Osteocyte (in vitro differentiated cells): ENCODE measurements at regions not wholly inside any gene's neighbourhood (a gene's known extent, or its start where the extent isn't known, plus 50 kb on each side); places are given as distances from the start of the nearest gene placed in this dataset.

Experiments
- DNase-seq: peaks from one replicate; pipeline ENCODE4 v3.0.0; 2021; ENCODE audit warnings: mixed read lengths; ENCODE audit not compliant: unreplicated experiment; ENCODE audit errors: extremely low spot score
- H3K27ac Mint-ChIP-seq: one replicate; pipeline ENCODE4 v1.8.0; 2021; ENCODE audit warnings: mild to moderate bottlenecking, mixed read lengths; ENCODE audit not compliant: unreplicated experiment
- H3K27me3 Mint-ChIP-seq: one replicate; pipeline ENCODE4 v1.8.0; 2021; ENCODE audit warnings: mixed read lengths; ENCODE audit not compliant: unreplicated experiment
- H3K36me3 Mint-ChIP-seq: one replicate; pipeline ENCODE4 v1.8.0; 2021; ENCODE audit warnings: mixed read lengths; ENCODE audit not compliant: unreplicated experiment
- H3K4me1 Mint-ChIP-seq: one replicate; pipeline ENCODE4 v1.8.0; 2021; ENCODE audit warnings: mixed read lengths; ENCODE audit not compliant: unreplicated experiment
- H3K4me3 Mint-ChIP-seq: one replicate; pipeline ENCODE4 v1.8.0; 2021; ENCODE audit warnings: mild to moderate bottlenecking, moderate library complexity, mixed read lengths; ENCODE audit not compliant: unreplicated experiment
- H3K9me3 Mint-ChIP-seq: one replicate; pipeline ENCODE4 v1.8.0; 2021; ENCODE audit warnings: mixed read lengths; ENCODE audit not compliant: unreplicated experiment
- TF ChIP-seq, protein P1 (sequence below): fragments of 200-600 bp; sonication (generic); IDR thresholded peaks from 2 replicates; pipeline ENCODE4 v1.5.0; 2021; ENCODE audit warnings: antibody characterized with exemption, mild to moderate bottlenecking, moderate library complexity

GRCh38 chr3:106197532-106198194 lies 328.9 kb upstream of the CBLB start:
- Mint-ChIP-seq H3K36me3 (no peaks in the 10 kb centered on the region), H3K4me3 (no peak overlapping the region), H3K9me3 (peaks cover 5% of the 10 kb centered on the region), H3K4me1 (no peaks in the 10 kb centered on the region), H3K27me3 (no peaks in the 10 kb centered on the region), H3K27ac (no peak overlapping the region)
- DNase-seq, result no peak
- TF ChIP-seq, protein P1, sequence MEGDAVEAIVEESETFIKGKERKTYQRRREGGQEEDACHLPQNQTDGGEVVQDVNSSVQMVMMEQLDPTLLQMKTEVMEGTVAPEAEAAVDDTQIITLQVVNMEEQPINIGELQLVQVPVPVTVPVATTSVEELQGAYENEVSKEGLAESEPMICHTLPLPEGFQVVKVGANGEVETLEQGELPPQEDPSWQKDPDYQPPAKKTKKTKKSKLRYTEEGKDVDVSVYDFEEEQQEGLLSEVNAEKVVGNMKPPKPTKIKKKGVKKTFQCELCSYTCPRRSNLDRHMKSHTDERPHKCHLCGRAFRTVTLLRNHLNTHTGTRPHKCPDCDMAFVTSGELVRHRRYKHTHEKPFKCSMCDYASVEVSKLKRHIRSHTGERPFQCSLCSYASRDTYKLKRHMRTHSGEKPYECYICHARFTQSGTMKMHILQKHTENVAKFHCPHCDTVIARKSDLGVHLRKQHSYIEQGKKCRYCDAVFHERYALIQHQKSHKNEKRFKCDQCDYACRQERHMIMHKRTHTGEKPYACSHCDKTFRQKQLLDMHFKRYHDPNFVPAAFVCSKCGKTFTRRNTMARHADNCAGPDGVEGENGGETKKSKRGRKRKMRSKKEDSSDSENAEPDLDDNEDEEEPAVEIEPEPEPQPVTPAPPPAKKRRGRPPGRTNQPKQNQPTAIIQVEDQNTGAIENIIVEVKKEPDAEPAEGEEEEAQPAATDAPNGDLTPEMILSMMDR, result no peak

- no peak for DNase-seq
- Mint-ChIP-seq H3K4me3 (no peak overlapping the region), H3K27me3 (no peaks in the 10 kb centered on the region), H3K36me3 (peaks cover 2% of the 10 kb centered on the region), H3K4me1 (peaks cover 16% of the 10 kb centered on the region), H3K9me3 (peaks cover 6% of the 10 kb centered on the region), H3K27ac (no peak overlapping the region)
- TF ChIP-seq, protein P1, result no peak
Observed at GRCh38 chr3:106204160-106204868, 335.5 kb upstream of the CBLB start.

DNA sequence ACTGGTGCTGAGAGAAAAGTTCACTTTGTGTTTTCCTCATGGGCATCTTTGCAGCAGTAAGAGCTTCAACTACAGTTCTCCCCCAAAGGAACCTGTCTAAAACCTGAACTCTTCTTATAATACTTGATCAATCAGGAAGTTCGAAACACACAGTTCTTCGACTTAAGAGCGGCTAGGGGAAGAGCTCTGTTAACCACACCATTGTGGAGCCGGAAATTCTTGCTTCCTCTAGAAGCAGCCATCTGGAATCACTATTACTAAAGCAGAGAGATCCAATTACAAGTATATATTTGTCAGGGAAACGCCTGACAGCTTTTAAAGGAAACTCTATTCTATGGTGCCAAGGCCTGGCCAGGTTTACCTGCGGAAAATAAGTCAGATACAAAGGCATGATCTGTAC lies 337.3 kb upstream of the CBLB start:
- Mint-ChIP-seq H3K27ac (peak overlapping the region; percentile 71), H3K4me1 (peaks cover 16% of the 10 kb centered on the region), H3K9me3 (peaks cover 6% of the 10 kb centered on the region), H3K36me3 (peaks cover 2% of the 10 kb centered on the region), H3K4me3 (peak overlapping the region; percentile 6), H3K27me3 (no peaks in the 10 kb centered on the region)
- DNase-seq, result no peak
- TF ChIP-seq, protein P1, result no peak

DNA sequence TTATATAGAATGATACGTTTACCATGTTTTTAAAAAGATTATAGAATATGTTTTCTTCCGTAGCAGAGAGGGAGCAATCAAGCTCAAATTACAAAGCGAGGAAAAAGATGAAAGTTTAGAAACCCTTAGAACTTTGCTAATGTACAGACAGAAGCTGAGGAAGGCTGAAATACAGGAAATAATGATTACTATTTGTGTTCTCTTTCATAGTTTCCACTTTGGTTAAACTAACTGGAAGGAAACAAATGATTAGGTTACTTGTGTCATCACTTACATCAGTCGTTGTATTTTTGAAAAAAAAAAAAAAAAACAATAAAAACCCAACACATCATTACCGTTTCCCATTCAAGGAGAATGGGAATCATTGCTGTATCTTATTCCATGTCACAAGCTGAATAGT lies 337.8 kb upstream of the CBLB start:
- peaks cover 16% of the 10 kb centered on the region for H3K4me1 Mint-ChIP-seq
- H3K36me3 Mint-ChIP-seq, result peaks cover 2% of the 10 kb centered on the region
- H3K27ac Mint-ChIP-seq, result peak overlapping the region; percentile 71

DNA sequence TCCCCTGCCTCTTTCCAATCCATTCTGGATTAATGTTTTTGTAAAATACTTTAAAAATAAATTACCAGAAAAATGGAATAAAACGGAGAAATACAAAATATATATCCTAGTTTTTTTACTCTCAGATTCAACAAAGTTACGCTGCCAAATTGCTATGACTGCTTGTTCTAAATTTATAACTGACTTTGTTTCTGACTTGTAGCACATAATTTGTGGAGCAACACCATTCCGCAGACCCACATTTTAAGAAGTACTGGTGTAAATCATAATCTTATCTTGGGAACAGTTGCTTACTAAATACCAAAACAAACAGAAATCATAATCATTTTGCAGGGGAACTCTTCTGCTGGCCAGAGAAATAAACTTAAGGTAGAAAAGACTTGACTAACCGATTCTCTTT lies 339.4 kb upstream of the CBLB start:
- Mint-ChIP-seq H3K36me3 (peaks cover 2% of the 10 kb centered on the region), H3K4me1 (peaks cover 14% of the 10 kb centered on the region), H3K9me3 (peaks cover 6% of the 10 kb centered on the region), H3K27ac (no peak overlapping the region), H3K4me3 (no peak overlapping the region), H3K27me3 (no peaks in the 10 kb centered on the region)
- no peak for DNase-seq
- TF ChIP-seq, protein P1, result no peak

More for the DNA sequence above, 337.8 kb upstream of the CBLB start:
- Mint-ChIP-seq H3K4me3 (no peak overlapping the region), H3K27me3 (no peaks in the 10 kb centered on the region), H3K9me3 (peaks cover 6% of the 10 kb centered on the region)
- TF ChIP-seq, protein P1, result no peak
- no peak for DNase-seq
